CD4-positive, alpha-beta T cell treated with Interleukin-2 at 100 ng/mL for 4 hours (primary cell): ENCODE measurements at regions not wholly inside any gene's neighbourhood (a gene's known extent, or its start where the extent isn't known, plus 50 kb on each side); places are given as distances from the start of the nearest gene placed in this dataset.

Source experiments
- DNase-seq: peaks from one replicate; pipeline ENCODE4 v3.0.0-alpha.2; 2020; ENCODE audit warnings: low spot score

DNA sequence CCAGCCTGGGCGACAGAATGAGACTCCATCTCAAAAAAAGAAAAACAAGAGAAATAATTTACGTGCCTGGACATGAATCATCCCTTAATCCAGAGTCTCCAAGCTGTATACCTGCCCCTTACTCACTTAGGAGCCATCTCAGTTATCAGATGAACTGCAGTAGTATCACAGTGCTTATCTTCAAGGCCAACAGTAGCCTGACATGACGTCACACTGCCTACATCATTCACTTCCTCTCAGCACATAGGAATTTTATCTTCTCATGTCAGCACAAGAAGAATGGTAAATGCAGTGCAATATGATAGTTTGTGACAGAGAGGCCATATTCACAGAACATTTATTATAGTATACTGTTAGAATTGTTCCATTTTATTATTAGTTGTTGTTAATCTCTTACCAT is 216.6 kb downstream of the SS18 start:
- no peak for DNase-seq

DNA sequence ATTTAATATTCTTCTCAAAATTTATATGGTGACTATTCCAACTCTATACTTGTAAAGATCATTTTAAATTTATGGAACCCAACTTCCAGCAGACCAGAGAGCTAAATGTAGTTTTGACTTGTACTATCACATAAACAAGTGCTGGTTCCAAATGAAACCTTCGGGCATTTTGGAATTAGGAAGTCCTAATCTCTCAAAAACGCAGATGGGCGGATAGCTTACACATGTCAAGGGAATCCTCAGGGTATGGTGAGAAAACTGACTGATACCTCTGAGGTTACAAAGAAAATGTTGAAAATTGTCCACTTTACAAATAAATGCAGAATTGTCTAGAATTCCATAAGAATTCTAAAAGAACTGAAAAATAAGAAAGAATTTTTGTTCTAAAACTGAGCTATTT is 224.1 kb downstream of the SS18 start:
- no peak for DNase-seq

DNA sequence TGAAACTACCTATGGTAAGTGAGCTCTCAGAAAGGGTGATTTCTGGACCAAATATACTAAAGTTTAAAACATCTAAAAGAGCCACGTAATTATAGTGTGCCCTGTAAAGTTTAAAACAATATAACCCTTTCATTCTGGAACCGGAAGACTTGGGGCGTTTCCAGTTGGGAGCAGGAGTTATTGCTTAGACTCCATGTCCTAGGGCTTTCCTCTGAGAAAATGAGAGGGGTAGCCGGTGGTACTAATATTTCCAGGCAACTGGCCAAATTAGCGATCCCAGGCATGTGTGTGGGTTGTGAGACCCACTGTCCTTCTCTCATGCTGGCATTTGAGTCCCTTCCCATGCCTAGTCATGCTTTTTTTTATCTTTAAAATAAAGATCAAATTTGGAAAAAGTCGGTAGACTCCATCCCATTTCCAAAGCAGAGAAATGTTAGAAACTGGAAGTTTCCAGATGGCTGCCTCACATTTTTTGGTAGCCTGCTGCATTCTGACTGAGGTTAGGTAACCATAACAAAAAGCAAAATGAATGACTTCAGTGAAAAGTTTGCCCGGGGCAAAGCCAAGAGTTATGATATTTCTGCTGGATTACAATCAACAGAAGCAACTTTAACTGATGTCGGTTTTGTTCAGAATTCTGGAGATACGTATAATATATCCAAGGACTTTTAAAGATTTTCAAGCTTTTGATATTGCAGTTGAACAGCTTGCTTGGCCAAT is 227.4 kb downstream of the SS18 start:
- DNase-seq: no peak

DNA sequence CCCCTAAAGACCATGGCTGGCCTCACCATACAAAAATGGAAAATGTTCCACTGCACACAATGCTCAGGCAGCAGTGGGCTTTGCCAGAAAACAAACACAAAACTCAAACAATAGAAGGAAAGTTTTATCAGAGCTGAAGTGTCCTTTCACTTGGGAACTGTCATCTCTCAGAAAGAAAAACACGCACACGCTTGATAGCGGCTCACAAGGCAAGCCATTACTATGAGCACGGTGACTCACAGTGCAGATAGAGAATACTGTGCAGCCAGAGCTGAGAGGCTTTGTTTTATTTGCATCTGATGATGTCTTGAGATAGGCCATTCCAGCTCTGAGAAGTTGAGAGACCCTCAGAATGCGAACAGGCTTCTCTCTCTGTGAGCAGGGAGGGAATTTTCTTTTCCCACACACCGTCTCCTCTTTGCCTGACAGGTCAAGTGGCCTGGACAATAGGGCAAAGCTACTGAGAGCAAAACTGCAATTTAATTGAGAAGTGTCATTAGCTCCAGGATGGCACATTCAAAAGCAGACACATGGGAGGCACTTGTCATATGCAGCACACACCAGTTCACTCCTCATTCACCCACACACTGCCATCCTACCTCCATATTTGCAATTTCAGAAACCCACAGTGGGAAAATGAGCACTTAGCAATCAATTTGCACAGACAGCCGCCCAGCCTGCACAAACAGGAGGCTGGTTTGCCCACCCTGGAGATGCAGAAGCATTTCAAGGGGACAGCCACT is 236.6 kb downstream of the SS18 start:
- no peak for DNase-seq

DNA sequence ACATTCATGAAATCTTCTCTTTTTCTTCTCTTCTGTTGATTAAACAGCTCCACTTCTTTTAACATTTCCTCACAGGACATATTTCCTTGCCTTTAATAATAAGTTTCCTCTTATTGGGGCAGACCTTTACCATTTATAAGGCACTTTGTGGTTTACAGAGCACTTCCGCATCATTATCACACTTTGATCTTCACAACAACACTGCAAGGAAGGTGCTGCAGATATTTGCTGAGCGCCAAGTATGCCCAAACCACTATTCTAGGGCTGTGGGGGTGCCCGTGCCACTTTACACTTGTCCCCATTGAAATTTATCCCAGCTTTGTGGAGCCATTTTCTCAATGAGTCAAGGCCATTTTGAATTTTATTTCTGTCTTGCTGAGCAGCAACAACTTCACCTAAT is 246.6 kb downstream of the SS18 start:
- DNase-seq: no peak

DNA sequence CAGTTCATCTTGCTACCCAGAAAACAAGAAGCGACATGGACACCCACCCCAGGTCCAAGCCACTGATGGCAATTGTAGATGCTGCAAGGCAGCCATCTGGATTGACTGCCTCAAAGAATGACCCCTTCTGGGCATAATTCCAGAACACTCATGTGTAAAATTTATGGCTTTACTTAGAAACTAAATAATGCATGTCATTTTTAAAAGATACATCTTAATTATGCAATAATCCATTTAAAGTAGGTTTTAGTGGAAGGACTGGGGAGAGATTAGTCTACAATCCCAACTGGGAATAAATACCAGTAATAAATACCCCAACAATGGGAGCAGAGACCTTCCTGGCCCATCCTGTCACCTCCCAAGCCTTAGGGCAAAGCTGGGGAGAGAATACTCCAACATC is 247.7 kb downstream of the SS18 start:
- DNase-seq: no peak

DNA sequence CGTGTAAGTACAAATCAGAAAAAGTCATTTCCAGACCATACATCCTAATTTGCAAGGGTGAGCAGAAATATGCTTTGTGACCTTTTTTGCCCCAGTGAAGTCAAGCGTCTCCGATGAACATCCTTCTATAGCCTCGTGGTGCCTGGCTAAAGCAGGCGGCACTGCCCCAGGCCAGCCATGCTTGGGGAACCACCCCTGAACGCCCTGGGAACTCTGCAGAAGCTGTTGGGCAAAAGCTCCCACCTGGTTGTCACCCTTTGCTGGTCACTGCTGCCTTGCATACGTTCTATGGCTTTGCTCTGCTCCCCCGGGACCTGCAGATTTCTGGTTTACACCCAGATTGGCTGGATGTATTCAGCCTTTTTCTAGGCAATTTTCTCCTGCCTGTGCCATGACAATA is 256.4 kb downstream of the SS18 start:
- DNase-seq: no peak

DNA sequence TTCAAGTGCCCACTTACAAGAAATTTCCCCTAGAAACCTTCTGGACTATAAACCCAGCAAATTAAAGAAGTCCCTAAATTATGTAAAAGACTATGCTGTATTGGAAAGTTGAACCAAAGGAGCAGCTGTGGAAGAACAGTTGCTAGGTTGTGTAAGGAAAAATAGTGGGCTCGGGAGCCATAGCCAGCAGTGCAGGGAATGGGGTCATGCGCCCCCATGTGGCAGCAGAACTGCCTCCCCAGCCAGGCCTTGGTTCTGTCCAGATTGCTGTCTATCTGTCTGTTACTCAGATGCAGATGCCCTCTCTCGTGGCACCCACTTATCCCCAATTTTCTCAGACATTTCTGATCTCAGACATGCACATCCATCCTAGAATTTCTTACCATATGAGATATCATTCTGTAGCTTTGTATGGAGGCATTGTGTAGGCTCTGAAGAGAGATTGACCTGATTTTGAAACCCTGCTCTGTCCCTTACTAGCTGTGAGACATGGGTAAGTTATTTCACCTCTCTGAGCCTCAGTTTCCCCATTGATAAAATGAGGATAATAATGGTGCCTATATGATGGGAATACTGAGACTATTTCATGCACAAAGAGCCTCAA is 258.3 kb downstream of the SS18 start:
- no peak for DNase-seq

DNA sequence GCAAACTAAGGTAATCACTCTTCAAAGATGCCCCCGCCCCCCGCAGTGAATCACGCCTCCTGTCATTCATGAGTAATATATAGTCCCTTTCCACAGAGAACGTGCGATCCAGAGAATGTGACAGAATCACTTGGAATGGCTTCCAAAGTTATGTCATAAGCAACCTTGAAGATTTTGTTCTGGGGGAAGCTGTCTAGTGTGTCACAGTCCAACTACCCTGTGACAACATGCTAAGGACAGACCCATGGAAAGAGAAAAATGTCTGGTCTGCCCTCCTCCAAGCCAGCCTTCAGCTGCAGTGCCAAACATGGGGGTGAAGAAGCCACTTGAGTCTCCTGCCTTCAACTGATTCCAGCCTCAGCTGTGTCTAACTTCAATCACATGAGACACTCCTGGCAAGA is 259.1 kb downstream of the SS18 start:
- no peak for DNase-seq

DNA sequence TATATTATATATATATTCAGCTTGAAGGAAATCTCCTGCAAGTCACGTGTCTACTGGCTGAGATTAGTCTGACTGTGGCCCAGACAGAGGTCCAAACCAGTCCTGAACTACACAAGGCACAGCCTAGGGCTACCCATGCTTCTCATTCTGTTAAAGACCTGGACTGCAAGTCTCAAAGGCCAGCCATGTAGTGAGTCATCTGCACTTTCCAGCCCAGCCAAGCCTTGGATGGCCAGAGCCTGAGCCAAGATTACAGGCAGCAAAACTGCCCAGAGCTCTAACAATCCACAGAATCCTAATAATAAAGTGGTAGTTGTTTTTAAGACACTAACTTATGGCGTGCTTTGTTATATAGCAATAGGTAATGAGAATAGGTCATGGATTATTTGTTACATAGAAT is 259.6 kb downstream of the SS18 start:
- DNase-seq: no peak

DNA sequence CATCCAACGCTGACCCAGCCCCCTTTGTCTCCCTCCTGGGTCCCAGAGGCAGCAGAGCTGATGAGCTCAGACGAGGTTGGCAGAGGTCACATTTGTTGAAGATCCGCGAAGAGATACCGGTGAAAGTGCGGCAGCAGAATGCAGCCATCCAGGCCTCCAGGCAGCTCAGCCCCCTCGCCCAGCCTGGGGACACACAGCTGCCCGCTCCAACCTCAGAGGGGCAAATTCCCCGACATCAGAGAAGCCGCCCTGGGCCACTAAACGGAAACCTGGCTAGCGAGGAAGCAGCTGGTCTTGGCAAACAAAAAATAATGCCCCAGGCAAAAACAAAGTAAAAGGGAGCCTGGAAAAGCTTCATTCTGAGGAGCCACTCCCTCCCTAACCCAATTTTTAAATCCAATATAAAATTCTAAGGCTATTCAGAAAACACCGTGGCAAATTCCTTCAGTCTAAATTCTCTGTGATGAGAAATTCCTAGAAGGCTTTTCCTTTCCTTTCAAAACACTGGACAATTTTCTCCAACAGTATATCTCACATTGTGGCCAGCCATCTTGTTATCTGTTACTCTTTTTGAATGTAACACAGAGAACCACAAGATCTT is 262.4 kb downstream of the SS18 start:
- no peak for DNase-seq

DNA sequence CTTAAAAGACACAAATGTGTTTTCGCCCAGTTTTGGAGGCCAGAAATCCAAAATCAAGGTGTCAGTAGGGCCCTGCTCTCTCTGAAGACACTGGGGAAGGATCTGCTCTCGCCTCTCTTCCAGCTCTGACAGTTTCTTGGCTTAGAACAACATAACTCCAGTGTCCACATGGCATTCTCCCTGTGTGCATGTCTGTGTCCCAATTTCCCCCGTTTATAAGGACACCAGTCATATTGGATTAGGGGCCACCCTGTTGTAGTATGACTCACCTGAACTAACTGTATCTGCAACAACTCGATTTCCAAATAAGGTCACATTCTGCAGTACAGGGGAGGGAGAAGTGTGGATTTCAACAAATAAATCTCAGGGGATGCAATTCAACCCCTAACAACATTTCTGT is 263.2 kb downstream of the SS18 start:
- DNase-seq: no peak

DNA sequence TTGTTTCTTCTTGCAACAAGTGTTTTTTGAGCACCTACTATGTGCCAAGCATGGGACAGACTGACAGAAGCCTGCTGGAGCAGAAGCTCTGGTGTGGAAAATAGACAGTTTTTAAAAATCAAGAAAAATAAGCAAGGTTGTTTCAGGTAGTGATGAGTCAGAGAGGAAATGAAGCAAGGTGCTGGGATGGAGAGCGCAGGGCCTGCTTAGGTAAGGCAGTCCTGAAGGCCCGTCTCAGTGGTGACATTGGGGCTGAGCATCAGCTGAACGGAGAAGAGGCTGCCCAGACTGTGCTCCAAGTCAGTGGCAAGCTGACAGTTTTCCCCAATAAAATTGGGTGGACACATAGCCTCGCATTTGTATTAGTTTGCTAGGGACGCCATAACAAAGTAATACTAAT is 263.6 kb downstream of the SS18 start:
- no peak for DNase-seq

DNA sequence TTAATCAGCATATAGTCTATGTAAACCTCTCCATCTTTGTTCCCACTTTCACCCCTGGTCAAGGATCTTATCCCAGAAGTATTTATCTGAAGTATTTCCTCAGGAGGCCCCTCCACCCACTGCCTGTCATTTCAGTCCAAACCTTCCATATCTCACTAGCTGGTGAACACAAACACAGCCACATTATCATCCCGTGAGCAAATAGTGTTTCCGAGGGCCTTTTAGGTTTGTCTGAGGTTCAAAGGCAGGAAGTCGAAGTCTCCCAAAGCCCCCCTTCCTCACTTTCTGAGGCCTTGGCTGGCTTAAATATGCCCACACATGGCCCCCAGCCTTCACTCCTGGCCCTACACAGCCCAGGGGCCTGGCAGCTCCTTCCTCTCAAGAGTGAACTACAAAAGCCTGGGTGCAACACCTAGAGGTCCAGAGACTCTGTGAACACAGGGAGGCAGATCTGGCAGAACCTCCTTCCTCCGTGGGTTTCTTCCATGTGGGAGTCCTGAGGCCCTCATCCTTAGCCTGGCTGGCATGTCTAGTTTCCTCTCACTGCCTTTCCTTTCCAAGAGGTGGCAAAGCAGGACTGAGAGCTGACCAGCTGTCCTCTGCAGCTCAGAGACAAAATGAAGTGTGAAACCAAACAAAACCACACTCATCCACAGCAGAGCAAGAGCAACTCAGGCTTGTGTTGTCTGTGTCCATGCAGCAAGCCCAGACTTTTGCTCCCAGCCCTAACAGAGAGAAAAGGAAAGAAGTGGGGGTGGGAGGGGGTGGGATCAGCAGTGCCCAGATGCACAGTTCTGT is 264.2 kb downstream of the SS18 start:
- DNase-seq: no peak

DNA sequence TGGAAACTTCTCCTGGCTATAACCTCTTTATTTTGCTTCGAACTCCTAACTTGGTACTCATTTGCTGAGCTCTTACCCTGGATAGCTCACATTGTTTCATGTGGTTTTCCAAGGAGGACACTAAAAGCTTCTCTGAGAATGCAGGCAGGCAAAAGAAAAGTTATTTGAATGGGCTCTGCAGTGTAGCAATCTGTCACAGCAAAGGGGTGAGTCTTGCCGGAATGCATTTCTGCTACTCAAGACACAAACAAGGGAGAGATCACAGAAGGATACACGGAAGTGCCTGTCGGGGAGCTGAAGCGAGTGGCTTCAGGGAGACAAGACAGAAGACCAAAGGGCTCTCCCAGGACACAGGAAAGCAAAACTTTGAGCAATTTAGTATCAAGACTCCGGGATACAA is 265.4 kb downstream of the SS18 start:
- no peak for DNase-seq

DNA sequence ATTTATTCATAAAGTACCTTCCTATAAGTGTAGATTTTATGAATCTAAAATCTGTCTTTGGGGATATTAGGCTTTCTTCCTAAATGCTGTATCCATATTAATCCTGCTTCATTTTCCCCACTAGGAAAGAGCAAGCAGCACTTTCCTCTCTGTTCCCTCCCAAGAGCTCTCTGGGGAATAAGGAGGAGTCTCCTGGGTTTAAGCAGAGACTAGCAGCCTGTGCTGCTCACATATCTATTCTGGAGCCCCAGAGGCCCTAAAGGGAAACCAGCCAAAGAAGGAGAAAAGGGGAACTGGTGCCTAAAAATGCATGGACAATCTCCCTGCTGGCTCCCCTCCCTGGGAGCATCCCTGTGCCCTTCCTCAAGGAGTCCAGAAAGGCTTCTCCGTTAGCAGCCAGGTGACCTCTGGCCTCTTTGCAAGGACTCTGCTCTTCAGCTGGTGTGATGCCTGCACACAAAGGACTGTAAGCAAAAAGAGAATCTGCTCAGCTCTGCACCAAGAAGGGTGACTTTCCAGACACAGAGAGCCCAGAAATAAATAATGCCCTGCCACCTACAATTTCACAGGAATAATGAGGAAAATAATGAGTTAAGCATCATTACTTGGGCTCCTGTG is 270.6 kb downstream of the SS18 start:
- DNase-seq: no peak

DNA sequence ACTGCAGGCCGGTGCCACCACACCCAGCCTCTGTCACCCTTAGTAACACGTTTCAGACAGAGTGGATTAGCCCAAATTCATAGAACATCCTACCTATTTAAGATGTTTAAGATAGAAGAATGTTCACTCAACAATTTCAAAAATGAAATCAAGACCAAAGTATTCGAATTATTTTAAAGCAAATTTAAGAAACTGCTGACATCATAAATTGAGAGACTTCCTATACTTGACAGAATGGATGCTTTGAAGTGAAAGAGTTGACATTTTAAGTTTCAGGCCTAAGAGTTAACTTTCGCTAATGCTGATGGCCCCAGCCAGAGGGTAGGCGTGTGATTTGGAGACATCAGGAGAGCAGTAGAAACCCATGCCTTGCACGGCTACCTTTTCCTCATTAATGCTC is 271.9 kb downstream of the SS18 start:
- DNase-seq: no peak

DNA sequence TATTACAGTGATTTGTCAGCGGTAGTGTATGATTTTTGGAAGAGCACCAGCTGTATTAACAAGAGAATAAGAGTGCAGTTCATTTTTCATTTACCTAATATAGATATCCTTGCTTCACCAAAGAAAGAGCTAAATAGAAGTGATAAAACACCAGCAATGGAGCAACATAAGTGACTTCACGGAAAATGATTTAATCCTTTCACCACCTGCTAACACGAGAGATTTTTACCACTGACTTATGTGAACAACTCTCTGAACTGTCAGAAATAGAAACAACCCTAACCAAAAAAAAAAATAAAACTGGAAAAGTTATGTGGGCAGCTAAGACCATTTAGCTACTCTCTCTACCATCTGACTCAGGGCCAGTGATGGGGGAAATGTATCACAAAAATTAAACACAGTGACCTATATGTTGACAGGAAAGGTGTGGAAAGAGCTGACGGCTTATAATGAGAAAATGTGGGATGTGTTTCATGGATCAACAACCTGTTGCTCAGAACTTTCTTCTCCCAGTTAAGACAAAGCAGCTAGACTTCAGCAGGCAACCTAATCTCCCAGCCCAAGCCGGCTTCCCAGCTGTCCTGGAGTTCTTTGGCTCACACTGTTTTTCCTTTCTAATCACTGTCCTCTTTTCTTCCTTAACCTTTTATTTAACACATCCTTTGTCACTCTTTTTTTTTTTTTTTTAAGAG is 272.7 kb downstream of the SS18 start:
- DNase-seq: no peak

DNA sequence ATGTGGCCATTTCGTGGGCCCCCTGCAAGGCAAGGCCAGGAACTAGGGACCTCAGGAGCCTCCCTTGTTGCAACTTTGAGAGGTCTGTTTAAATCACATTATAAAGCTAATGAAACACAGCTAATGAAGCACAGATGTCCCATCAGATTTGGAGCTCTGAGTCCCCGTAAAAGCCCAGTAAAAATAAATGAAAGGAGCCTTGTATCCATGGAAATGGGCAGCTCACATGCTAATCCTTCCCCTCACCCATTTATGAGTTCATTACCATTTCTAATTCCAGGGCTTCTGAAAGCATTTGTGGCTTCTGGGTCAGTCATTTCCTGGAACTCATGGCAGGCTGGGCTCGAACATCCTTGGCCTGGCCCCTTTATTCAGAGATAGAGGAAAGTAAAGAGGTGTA is 274.8 kb downstream of the SS18 start:
- no peak for DNase-seq

DNA sequence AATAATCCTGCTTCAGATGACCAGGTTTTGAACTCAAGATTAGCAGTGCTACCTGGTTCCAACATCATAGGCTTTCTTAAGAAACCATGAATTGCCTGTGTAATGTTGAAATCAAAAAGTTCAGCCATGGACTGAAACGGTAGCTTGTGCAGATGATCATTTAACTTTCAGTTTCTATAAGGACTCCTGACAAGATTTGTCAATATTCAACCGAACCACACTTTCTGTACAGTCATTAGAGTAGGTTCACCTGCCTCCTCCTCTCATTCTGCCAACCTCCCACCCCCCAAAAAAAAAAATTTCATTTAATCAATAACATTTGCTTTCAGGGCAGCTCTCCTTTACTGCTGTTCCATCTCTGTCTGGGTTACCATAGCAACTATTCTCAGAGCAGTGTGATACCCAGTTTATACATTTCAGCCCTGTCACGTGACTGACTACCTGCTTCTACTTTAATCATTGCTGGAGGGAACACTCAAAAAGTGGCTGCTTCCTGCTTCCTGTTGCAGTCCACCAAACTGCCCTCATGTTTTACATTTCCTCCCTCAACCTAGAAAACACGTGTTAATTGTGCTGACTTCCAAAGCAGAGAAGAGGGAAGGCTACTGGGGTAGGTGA is 275.5 kb downstream of the SS18 start:
- DNase-seq: no peak

DNA sequence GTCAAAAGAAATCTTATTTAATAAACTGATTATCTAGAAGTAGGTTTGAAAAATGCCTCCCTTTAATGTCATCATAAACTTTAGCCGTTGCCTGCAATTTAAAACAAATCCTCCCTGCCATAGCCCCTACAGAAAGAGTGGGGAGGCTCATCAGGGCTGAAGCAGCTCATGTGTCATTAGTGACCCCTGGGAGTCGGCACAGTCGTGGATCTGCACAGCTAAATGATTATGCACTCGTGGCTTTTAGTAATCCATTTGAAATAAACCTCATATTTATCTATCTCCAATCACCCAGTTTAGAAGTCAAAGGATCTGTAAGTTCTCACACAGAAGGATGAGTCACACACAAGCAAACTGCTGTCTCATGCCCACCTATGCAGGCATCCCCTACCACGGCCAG is 277.3 kb downstream of the SS18 start:
- DNase-seq: no peak
